ENCODE measurements at regions not wholly inside any gene's neighbourhood (a gene's known extent, or its start where the extent isn't known, plus 50 kb on each side); places are given as distances from the start of the nearest gene placed in this dataset.

GRCh38 chr14:104244221-104245011 is 106.0 kb downstream of the KIF26A start:
- Mint-ChIP-seq H3K9me3 (peaks cover 29% of the 10 kb centered on the region), H3K36me3 (ENCODE audit: low read depth) (no peaks in the 10 kb centered on the region), H3K4me3 (no peak overlapping the region), H3K27ac (no peak overlapping the region), H3K27me3 (ENCODE audit: low read depth, poor library complexity) (peaks cover 7% of the 10 kb centered on the region), H3K4me1 (peaks cover 7% of the 10 kb centered on the region)
- TF ChIP-seq, protein P1, sequence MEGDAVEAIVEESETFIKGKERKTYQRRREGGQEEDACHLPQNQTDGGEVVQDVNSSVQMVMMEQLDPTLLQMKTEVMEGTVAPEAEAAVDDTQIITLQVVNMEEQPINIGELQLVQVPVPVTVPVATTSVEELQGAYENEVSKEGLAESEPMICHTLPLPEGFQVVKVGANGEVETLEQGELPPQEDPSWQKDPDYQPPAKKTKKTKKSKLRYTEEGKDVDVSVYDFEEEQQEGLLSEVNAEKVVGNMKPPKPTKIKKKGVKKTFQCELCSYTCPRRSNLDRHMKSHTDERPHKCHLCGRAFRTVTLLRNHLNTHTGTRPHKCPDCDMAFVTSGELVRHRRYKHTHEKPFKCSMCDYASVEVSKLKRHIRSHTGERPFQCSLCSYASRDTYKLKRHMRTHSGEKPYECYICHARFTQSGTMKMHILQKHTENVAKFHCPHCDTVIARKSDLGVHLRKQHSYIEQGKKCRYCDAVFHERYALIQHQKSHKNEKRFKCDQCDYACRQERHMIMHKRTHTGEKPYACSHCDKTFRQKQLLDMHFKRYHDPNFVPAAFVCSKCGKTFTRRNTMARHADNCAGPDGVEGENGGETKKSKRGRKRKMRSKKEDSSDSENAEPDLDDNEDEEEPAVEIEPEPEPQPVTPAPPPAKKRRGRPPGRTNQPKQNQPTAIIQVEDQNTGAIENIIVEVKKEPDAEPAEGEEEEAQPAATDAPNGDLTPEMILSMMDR (IDR thresholded peaks at IDR 0.05), result no peak
- no peak for DNase-seq

- H3K4me1 Mint-ChIP-seq, result peaks cover 7% of the 10 kb centered on the region
- H3K36me3 Mint-ChIP-seq (ENCODE audit: low read depth), result no peaks in the 10 kb centered on the region
- TF ChIP-seq, protein P1 (IDR thresholded peaks at IDR 0.05), result no peak
- H3K4me3 Mint-ChIP-seq, result no peak overlapping the region
- peaks cover 29% of the 10 kb centered on the region for H3K9me3 Mint-ChIP-seq
- peaks cover 3% of the 10 kb centered on the region for H3K27me3 Mint-ChIP-seq (ENCODE audit: low read depth, poor library complexity)
- DNase-seq, result no peak
- no peak overlapping the region for H3K27ac Mint-ChIP-seq
Observed at GRCh38 chr14:104245075-104245474, 106.7 kb downstream of the KIF26A start.

DNA sequence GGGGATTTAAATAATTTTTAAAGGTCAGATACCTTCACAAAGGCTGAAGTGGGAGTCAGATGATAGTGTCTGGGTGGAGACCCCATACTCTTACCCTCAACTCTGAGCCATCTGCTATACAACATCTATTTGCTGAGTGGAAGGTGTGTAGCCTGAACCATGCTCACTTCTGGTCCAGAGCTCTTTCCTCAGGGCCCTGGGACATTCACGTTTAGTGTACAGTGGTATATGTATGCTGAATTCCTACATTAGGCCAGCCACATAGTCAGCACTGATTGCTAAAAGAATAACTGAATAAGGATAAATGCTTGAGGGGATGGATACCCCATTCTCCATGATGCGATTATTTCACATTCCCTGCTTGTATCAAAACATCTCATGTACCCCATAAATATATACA is 107.3 kb downstream of the KIF26A start:
- Mint-ChIP-seq H3K27ac (no peak overlapping the region), H3K9me3 (peaks cover 29% of the 10 kb centered on the region), H3K4me1 (peaks cover 1% of the 10 kb centered on the region), H3K27me3 (ENCODE audit: low read depth, poor library complexity) (peaks cover 3% of the 10 kb centered on the region), H3K4me3 (no peak overlapping the region), H3K36me3 (ENCODE audit: low read depth) (no peaks in the 10 kb centered on the region)
- TF ChIP-seq, protein P1 (IDR thresholded peaks at IDR 0.05), result no peak
- DNase-seq, result no peak

DNA sequence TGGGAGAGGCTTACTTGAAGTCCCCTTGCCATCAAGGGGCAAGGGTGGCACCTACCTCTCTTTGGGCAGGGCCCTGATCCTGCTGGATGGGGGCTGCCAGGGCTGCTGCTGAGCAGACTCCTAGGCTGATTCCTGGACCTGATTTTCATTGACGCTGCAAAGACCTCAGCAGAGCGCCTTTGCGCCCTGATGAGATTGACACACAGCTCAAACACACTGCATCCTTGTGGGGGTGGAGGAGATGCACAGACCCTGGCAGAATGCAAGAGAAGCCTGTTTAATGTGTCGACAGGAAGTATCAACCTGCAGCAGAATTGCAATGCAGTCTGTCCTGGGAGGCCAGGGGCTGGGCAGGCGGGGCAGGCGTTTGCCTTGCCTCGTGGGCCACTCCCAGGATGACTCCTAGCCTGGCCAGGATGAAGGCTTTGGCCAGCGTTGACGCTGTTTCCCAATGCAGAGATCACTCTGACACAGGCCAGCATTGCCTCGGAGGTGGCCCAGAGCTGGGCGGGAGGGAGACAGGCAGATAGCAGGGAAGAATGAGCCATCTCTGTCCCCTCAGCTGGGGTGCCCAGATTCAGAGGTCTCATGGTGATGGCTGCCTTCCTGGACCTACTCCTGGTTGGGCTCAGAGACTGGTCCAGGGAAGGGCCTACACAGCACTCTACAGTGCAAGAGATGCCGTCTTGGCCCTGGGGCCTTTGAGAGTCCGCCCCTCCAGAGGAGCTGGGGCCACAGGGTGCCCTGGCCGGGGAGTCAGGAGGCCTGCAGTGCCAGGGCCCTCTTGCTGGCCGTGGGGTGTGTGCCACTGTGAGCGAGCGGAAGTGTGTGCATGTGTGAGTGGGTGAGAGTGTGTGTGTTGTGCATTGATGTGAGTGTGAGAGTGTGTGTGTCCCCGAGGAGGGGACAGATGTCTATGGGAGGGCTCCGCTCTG is 108.3 kb downstream of the KIF26A start:
- no peaks in the 10 kb centered on the region for H3K36me3 Mint-ChIP-seq (ENCODE audit: low read depth)
- TF ChIP-seq, protein P1 (IDR thresholded peaks at IDR 0.05), result no peak
- no peaks in the 10 kb centered on the region for H3K4me1 Mint-ChIP-seq
- peaks cover 27% of the 10 kb centered on the region for H3K9me3 Mint-ChIP-seq
- no peak overlapping the region for H3K27ac Mint-ChIP-seq
- H3K27me3 Mint-ChIP-seq (ENCODE audit: low read depth, poor library complexity), result peaks cover 3% of the 10 kb centered on the region
- H3K4me3 Mint-ChIP-seq, result no peak overlapping the region
- DNase-seq, result no peak

DNA sequence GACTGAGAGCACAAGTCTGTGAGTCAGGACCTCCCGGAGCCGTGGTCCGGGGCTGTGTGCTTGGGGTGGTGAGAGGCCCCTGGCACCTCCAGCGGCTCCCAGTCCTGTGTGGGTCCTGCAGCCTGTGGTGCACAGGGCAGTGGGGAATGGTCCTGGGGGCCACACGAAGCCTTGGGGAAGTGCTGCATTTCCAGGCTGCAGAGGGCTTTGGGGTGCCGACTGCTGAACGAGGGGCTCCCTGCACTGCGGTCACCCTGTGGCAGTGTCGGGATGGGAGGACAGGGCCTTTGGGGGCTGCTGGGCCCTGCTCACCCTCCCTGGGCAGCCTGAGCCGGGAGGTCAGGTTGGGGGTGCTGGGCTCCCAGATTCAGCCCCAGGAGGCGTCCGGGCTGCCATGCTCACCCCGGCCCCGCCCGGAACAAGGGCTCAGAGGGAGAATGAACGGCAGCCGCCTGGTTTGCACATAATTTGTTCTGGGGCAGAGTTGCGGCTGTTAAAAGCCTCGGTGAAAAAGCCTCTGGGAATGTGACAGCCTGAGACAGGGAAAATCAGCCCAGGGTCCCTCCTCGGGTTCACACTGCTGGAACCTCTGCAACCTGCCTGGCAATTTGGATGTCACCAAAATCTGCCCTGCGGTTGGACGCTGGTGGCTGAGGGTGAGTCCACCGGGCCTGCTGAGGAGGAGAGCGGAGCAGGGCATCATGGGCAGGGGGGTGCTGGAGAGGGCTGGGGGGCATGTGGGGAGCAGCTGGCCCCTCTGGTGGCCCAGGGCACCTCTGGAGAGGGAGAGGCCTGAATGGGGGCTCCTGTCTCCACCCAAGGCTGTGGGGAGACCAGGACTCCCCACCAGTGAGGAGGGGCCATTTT is 109.2 kb downstream of the KIF26A start:
- no peak overlapping the region for H3K4me3 Mint-ChIP-seq

More for the DNA sequence above, 109.2 kb downstream of the KIF26A start:
- Mint-ChIP-seq H3K27ac (no peak overlapping the region), H3K4me1 (no peaks in the 10 kb centered on the region), H3K27me3 (ENCODE audit: low read depth, poor library complexity) (peaks cover 3% of the 10 kb centered on the region), H3K9me3 (peaks cover 24% of the 10 kb centered on the region), H3K36me3 (ENCODE audit: low read depth) (no peaks in the 10 kb centered on the region)
- DNase-seq, result no peak
- TF ChIP-seq, protein P1 (IDR thresholded peaks at IDR 0.05), result no peak
